GM12873 (cell line): ENCODE measurements at regions not wholly inside any gene's neighbourhood (a gene's known extent, or its start where the extent isn't known, plus 50 kb on each side); places are given as distances from the start of the nearest gene placed in this dataset.

Source experiments
- CTCF ChIP-seq: IDR thresholded peaks from 2 replicates; pipeline ENCODE4 v1.5.1; 2012; ENCODE audit warnings: low read depth, mild to moderate bottlenecking, moderate library complexity, low read length, control low read depth; ENCODE audit not compliant: insufficient read depth; ENCODE audit errors: missing control alignments

- TF ChIP-seq CTCF: no peak
Observed at GRCh38 chr2:117064021-117064420, 750.5 kb upstream of the DDX18 start.

DNA sequence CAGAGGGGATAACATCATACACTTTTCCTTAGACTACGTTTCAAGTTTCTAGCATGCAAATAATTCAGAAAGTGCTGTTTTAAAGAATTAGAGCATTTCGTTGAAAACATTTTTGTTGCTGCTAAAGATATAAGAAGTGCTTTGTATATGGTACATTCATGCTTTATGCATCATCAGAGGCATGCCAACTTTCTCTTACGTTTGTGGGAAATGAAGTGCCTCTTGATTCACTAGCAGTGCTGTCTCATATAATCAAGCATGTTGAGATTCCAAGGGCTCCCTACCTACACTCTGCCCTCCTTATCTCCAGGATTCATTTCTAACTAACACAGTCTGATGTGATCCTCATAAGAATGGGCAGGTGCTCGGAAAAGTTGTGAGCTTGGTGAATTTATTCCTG lies 748.6 kb upstream of the DDX18 start:
- TF ChIP-seq CTCF: no peak

- TF ChIP-seq CTCF: no peak
Observed at GRCh38 chr2:117067900-117068299, 746.6 kb upstream of the DDX18 start.

GRCh38 chr2:117068371-117068770 lies 746.1 kb upstream of the DDX18 start:
- TF ChIP-seq CTCF: no peak

GRCh38 chr2:117071556-117072102 lies 742.9 kb upstream of the DDX18 start:
- no peak for TF ChIP-seq CTCF

- no peak for TF ChIP-seq CTCF
Observed at GRCh38 chr2:117074756-117075155, 739.7 kb upstream of the DDX18 start.

DNA sequence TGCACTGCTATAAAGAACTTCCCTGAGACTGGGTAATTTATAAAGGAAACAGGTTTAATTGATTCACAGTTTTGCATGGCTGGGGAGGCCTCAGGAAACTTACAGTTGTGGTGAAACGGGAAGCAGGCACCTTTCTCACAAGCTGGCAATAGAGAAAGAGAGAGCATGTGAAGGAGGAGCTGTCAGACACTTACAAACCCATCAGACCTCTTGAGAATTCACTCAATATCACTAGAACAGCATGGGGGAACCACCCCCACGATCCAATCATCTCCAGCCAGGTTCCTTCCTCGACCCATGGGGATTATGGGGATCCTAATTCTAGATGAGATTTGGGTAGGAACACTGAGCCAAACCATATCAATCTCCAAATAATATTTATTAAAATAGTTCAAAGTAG lies 729.2 kb upstream of the DDX18 start:
- TF ChIP-seq CTCF: no peak

DNA sequence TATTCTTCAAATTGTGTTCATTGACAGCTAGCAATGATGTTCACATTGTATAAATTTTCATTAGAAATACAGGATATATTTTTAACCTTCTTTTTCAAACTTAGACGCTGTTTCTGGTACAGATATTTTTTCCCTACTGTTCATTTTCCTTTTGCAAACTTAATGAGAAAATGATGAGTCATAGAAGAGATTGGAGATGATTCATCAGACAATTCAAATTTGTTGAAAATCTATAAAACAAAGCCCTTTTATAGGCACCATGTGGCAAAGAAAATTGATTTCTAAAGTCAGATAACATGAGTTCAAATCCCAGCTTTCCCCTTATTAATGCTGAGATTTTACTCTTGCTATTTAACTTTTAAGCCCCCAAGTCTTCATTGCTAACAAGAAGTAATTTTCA lies 728.8 kb upstream of the DDX18 start:
- no peak for TF ChIP-seq CTCF
